Lower leg skin (tissue), 4 donors: ENCODE measurements at regions not wholly inside any gene's neighbourhood (a gene's known extent, or its start where the extent isn't known, plus 50 kb on each side); places are given as distances from the start of the nearest gene placed in this dataset.
A peak's percentile ranks its signal among the peaks of the same experiment; 100 is the strongest.

Source experiments
- DNase-seq, 2 donors: peaks; one replicate each; pipeline ENCODE4 v3.0.0-alpha.2; 2019; ENCODE audit warnings: low spot score in 2 of 2
- H3K4me3 ChIP-seq: fragments of 200-600 bp; sonication (generic); 2 replicates; pipeline ENCODE4 v1.5.1; 2017; ENCODE audit warnings: mild to moderate bottlenecking, low read depth; ENCODE audit not compliant: poor library complexity, severe bottlenecking
- POLR2A ChIP-seq, 2 donors: fragments of 450-650 bp; IDR thresholded peaks; one replicate each; pipeline ENCODE4 v1.6.1; 2016 to 2017; ENCODE audit warnings: antibody characterized with exemption in 2 of 2, mild to moderate bottlenecking in 1 of 2, moderate library complexity in 1 of 2
- WGBS, 2 donors: methylation state at CpG; one replicate each; pipeline ENCODE4 v1.1.5; 2018; 5-methylcytosine and 5-hydroxymethylcytosine counted together
- intact Hi-C: fragments of 100-400 bp; cut with DNase I; formaldehyde crosslinking; loops from one replicate; pipeline ENCODE4 v1.15.0; 2023; ENCODE audit warnings: low total_unique reads
- TF ChIP-seq, protein P1 (sequence below), 3 donors: fragments of 450-650 bp; IDR thresholded peaks; one replicate each; pipeline ENCODE4 v1.5.1; 2016; ENCODE audit warnings: antibody characterized with exemption in 3 of 3, mild to moderate bottlenecking in 3 of 3, moderate library complexity in 2 of 3

DNA sequence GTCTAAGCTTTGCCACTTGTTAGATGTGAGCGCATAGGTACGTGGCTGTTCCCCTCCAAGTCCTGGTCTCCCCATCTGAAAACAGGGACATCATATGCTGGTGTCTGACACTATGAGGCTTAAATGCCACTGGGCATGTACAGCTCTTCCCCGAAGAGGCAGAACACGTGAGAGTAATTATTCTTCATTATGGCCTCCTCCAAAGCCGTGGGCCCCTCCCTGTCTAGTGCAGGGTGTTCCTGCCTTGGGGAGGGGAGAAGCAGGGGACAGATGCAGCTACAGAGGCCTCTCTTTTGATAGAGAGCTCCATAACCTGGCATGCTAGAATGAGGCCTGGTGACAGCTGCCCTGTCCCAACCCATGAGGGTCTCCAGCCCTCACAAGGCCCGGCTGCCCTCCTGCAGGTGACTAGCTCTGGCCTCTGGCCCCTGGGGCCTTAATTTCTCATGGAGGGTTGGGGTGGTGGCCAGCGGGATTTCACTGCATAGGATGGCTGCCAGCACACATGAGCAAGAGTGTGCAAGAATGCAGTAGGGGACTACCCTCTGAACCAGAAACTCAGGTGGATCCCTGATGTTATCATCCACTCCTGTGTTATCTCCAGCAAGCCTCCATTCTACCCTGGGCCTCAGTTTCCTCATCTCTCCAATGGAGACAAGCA lies 334.6 kb downstream of the MN1 start:
- WGBS, 2 donors: 51 to 52% methylated on average over 4 to 7 of the region's 7 CpGs
- intact Hi-C loops: no loop called here
- TF ChIP-seq, protein P1, sequence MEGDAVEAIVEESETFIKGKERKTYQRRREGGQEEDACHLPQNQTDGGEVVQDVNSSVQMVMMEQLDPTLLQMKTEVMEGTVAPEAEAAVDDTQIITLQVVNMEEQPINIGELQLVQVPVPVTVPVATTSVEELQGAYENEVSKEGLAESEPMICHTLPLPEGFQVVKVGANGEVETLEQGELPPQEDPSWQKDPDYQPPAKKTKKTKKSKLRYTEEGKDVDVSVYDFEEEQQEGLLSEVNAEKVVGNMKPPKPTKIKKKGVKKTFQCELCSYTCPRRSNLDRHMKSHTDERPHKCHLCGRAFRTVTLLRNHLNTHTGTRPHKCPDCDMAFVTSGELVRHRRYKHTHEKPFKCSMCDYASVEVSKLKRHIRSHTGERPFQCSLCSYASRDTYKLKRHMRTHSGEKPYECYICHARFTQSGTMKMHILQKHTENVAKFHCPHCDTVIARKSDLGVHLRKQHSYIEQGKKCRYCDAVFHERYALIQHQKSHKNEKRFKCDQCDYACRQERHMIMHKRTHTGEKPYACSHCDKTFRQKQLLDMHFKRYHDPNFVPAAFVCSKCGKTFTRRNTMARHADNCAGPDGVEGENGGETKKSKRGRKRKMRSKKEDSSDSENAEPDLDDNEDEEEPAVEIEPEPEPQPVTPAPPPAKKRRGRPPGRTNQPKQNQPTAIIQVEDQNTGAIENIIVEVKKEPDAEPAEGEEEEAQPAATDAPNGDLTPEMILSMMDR (IDR thresholded peaks at IDR 0.05): no peak
- no peak for TF ChIP-seq POLR2A (IDR thresholded peaks at IDR 0.05)
- DNase-seq: peak; percentile 35 to 90
- no peak overlapping the region for H3K4me3 ChIP-seq

DNA sequence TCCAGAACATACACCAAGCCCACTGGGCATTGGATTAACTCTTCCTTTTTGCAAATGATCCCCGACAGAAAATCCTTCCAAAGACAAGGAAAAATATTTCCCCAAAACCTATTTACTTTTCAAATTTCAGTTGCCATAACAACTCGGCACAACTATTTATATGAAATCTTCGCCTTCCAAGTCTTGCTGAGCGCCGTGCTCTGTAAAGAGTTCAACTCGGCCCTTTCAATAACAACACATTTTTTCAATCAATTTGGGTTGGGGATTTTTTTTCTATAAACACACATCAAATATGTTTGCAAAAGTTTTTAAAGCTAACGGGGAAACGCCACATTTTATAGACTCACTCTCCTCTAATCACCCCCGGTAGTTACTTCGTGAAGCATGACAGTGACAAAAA lies 333.8 kb downstream of the MN1 start:
- TF ChIP-seq POLR2A (IDR thresholded peaks at IDR 0.05): no peak
- TF ChIP-seq, protein P1 (IDR thresholded peaks at IDR 0.05): no peak
- intact Hi-C loops: no loop called here
- no peak for DNase-seq
- no peak overlapping the region for H3K4me3 ChIP-seq
- 52 to 59% methylated on average over 10 of the region's 10 CpGs for WGBS, 2 donors

DNA sequence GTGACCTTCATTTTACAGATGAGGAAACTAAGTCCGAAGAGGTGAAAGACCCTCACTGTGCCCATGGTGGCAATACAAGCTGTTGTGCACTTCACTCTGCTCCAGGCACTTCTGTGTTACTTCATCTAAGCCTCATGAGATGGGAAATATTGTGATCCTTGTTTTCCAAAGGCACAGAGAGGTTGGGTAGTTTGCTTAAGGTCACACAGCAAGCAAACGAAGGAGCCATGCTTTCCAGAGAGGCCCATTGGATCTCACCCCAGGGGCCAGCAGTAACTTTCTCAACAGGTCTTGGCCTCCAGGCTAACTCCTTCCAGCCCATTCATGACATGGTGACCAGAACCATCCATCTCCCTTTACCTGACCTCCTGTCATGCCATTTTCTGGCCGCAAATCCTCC lies 332.8 kb downstream of the MN1 start:
- TF ChIP-seq POLR2A (IDR thresholded peaks at IDR 0.05): no peak
- TF ChIP-seq, protein P1 (IDR thresholded peaks at IDR 0.05): no peak

DNA sequence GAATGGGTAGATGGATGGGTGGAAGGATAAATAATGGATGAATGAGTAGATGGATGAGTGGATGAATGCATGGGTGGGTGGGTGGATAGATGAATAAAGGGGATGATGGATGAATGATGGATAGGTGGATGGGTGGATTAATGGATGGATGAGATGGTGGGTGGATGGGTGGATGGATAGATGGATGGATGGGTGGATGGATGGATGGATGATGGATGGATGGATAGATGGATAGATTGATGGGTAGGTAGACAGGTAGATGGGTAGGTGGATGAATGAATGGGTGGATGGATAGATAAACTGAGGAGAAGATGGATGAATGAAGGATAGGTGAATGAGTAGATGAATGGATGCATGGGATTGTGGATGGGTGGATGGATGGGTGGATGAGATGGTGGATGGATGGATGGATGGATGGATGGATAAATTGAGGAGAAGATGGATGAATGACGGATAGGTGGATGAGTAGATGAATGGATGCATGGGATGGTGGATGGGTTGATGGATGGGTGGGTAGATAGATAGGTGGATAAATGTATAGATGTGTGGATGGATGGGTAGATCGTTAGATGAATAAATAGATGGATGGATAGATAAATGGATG lies 331.3 kb downstream of the MN1 start:
- TF ChIP-seq, protein P1 (IDR thresholded peaks at IDR 0.05): no peak
- no peak for TF ChIP-seq POLR2A (IDR thresholded peaks at IDR 0.05)
- H3K4me3 ChIP-seq: no peak overlapping the region
- DNase-seq: no peak
- 85 to 91% methylated on average over 2 of the region's 2 CpGs for WGBS, 2 donors
- intact Hi-C loops: no loop called here

More for the DNA sequence above, 332.8 kb downstream of the MN1 start:
- intact Hi-C loops: no loop called here
- no peak overlapping the region for H3K4me3 ChIP-seq
- no peak for DNase-seq
- WGBS, 2 donors: 51 to 89% methylated on average over 3 of the region's 3 CpGs

DNA sequence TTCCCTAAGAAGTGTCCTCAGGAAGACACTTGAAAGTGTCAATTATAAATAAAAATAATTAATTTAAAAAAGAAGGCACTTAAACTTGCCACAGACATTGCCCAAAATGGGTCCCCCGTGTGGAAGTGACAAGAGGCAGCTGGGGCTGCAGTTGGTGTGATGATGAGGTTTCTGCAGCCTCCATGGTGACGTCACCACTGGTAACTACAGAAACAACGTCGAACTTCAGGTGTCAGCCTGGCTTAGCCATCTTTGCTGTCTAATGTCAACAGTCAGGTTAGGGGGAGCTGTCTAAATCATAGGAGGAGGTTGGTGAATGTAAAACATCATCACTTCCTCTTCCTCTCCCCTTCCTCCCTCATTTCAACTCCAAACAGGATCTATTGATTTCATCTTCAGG lies 328.6 kb downstream of the MN1 start:
- intact Hi-C loops: no loop called here
- TF ChIP-seq POLR2A (IDR thresholded peaks at IDR 0.05): no peak
- TF ChIP-seq, protein P1 (IDR thresholded peaks at IDR 0.05): no peak
- WGBS, 2 donors: 79 to 80% methylated on average over 4 of the region's 4 CpGs
- DNase-seq: no peak
- H3K4me3 ChIP-seq: no peak overlapping the region
